Activated CD8-positive, alpha-beta memory T cell treated with anti-CD3 and anti-CD28 coated beads for 36 hours (primary cell): ENCODE measurements at regions not wholly inside any gene's neighbourhood (a gene's known extent, or its start where the extent isn't known, plus 50 kb on each side); places are given as distances from the start of the nearest gene placed in this dataset.
"Not testable (repeated sequence)": the region's sequence is repeated elsewhere in the genome, so short reads cannot be mapped to it uniquely, and the experiment has no call there.

Experiments used
- CTCF ChIA-PET: fragments of 350-600 bp; sonication (Branson Sonifier 250); formaldehyde crosslinking; loops from one replicate; lab custom pipeline; 2021; ENCODE audit warnings: antibody characterized with exemption; lab: Charles Lee
- POLR2A ChIA-PET: fragments of 350-600 bp; sonication (Branson Sonifier 250); formaldehyde crosslinking; loops from one replicate; lab custom pipeline; 2021; ENCODE audit warnings: antibody characterized with exemption; lab: Charles Lee

- CTCF ChIA-PET = interaction anchor here (1.1 kb wide), 1 partner anchor 48 kb away, joined by 3 read pairs; a partner anchor contains a TSS
Observed at GRCh38 chr18:46222093-46222492, 117.9 kb downstream of the HAUS1 start.

DNA sequence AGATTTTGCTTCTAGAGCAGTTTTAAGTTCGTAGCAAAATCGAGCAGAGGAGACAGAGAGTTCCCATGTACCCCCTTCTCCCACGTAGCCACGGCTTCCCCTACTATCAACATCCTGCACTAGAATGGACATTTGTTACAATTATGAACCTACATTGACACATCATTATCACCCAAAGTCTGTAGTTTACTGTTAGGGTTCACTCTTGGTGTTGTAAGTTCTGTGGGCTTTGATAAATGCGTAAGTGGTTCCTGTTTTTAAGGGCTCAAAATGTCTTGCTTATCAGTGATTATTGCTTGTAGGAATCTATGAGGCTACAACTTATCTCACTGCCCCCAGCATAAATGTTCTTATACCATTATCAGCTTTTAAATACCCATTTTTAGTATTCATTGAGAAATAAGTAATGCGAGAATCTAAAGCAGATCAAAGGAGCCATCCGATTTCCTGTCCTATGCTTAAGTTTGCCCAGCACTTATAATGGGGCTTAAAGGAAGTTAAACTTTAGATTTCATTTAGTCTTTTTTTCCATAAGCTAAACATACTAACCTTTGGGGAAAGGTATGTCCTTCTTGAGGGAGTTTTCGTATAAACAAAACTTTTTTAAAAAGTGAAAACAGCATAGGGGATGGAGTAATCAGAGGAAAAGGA, 118.7 kb downstream of the HAUS1 start:
- POLR2A ChIA-PET = no interaction called here

More at GRCh38 chr18:46222093-46222492, 117.9 kb downstream of the HAUS1 start:
- POLR2A ChIA-PET = interaction anchor here (0.6 kb wide), 1 partner anchor 46 kb away, joined by 3 read pairs; no protein-coding TSS in a partner anchor

GRCh38 chr18:46224181-46224775, 120.1 kb downstream of the HAUS1 start:
- ChIA-PET POLR2A (no interaction called here), CTCF (interaction anchor here (0.9 kb wide), 1 partner anchor 51 kb away, joined by 3 read pairs; a partner anchor contains a TSS)

More for the DNA sequence above, 118.7 kb downstream of the HAUS1 start:
- CTCF ChIA-PET = interaction anchor here (0.6 to 1.1 kb wide), 2 partner anchors 48 to 49 kb away, joined by 3 read pairs; a partner anchor contains a TSS

GRCh38 chr18:46226461-46226860, 122.3 kb downstream of the HAUS1 start:
- ChIA-PET CTCF (no interaction called here), POLR2A (no interaction called here)

DNA sequence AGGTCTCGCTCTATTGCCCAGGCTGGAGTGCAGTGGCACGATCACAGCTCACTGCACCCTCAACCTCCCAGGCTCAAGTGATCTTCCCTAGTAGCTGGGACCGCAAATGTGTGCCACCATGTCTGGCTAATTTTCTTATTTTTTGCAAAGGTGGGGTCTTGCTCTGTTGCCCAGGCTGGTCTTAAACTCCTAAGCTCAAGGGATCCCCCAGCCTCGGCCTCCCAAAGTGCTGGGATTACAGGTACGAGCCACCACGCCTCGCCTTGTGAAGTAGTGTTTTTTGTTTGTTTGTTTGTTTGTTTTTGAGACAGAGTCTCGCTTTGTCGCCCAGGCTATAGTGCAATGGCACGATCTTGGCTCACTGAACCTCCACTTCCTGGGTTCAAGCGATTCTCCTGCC, 125.5 kb downstream of the HAUS1 start:
- CTCF ChIA-PET, POLR2A ChIA-PET: not testable (repeated sequence)

DNA sequence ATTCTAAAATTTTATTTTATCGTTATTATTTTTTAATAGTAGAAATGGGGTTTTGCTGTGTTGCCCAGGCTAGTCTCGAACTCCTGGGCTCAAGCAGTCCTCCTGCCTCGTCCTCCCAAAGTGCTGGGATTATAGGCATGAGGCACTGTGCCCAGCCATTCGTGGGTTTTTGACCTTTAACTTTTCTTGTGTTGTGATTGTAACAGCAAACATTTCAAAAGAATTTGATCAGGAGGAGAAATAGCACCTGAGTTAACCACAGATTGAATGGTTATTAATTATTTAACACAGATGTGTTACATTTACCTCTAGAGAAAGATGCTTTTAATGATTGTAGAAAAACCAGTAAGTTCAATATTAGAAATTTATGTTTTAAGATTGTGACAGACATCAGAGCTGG, 132.0 kb downstream of the HAUS1 start:
- ChIA-PET POLR2A (no interaction called here), CTCF (no interaction called here)

- CTCF ChIA-PET = no interaction called here
- POLR2A ChIA-PET = no interaction called here
Observed at GRCh38 chr18:46237891-46238290, 133.7 kb downstream of the HAUS1 start.

DNA sequence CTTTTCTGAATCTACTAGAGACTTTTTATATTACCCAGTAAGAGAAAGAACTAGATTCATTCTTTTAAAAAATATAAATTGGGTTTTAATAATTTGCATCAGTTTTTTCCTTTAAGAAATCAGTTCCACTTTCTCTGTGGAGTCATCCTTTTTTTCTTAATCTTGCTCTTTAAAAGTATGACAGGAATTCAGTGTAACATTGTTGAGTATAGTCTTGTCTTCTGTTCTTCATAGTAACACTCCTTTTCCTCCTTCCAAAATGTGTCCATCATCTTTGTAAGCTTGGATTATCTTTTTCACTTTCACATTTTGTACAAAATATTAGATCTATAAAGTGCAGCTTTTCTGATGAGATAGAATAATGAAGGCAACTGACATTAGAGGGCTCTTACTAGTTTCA, 135.4 kb downstream of the HAUS1 start:
- POLR2A ChIA-PET = no interaction called here

GRCh38 chr18:46239998-46240397, 135.8 kb downstream of the HAUS1 start:
- POLR2A ChIA-PET = no interaction called here
- CTCF ChIA-PET = no interaction called here

More for the DNA sequence above, 135.4 kb downstream of the HAUS1 start:
- CTCF ChIA-PET = no interaction called here

- POLR2A ChIA-PET, CTCF ChIA-PET: not testable (repeated sequence)
Observed at GRCh38 chr18:46241393-46241792, 137.2 kb downstream of the HAUS1 start.

- POLR2A ChIA-PET = no interaction called here
Observed at GRCh38 chr18:46242183-46242582, 138.0 kb downstream of the HAUS1 start.

GRCh38 chr18:46243095-46243494, 138.9 kb downstream of the HAUS1 start:
- POLR2A ChIA-PET = no interaction called here

More at GRCh38 chr18:46242183-46242582, 138.0 kb downstream of the HAUS1 start:
- CTCF ChIA-PET = no interaction called here

GRCh38 chr18:46243673-46244072, 139.5 kb downstream of the HAUS1 start:
- CTCF ChIA-PET = no interaction called here

More at GRCh38 chr18:46243095-46243494, 138.9 kb downstream of the HAUS1 start:
- CTCF ChIA-PET = no interaction called here

DNA sequence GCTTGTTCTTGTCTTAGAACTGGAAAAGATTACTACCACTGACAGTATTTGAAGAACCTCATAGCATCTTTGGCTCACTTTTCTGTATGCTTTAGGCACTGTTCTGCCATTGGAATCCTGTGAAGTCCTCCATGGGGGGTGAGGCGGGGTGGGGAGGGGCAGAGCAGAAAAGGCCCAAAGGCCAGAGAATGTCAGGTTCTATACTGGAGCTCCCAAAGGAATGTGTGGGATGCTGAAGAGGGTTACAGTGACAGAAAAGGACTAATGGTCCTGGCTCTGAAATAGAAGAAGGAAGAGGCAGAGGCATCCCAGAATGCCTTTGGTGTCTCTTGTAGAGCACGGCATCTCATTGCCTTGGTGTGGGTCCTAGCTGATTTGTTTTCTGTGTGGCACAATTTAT, 141.9 kb downstream of the HAUS1 start:
- POLR2A ChIA-PET = no interaction called here
- CTCF ChIA-PET = interaction anchor here (1.4 to 1.7 kb wide), 2 partner anchors 33 to 35 kb away, joined by 3 to 4 read pairs; no protein-coding TSS in a partner anchor

More at GRCh38 chr18:46243673-46244072, 139.5 kb downstream of the HAUS1 start:
- POLR2A ChIA-PET = no interaction called here

DNA sequence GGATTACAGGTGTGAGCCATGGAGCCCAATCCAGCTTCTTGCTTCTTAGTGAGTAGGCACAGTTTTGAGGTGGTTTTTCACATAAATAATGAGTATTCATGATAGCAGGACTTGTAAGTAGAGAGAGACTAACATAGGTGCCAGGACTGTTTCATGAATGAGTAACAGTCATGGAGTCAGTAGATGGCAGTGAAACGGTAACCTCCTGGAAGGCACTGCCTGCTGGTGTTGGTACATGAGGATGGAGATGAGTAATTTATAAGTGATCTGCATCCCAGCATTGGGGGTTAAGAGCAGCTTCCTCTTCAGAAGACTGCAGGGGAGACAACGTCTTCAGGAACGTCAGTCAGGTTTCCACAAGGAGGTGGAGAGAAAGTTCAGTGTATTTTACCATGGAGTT, 143.8 kb downstream of the HAUS1 start:
- CTCF ChIA-PET = interaction anchor here (1.7 kb wide), 1 partner anchor 33 kb away, joined by 4 read pairs; no protein-coding TSS in a partner anchor
- POLR2A ChIA-PET = no interaction called here

DNA sequence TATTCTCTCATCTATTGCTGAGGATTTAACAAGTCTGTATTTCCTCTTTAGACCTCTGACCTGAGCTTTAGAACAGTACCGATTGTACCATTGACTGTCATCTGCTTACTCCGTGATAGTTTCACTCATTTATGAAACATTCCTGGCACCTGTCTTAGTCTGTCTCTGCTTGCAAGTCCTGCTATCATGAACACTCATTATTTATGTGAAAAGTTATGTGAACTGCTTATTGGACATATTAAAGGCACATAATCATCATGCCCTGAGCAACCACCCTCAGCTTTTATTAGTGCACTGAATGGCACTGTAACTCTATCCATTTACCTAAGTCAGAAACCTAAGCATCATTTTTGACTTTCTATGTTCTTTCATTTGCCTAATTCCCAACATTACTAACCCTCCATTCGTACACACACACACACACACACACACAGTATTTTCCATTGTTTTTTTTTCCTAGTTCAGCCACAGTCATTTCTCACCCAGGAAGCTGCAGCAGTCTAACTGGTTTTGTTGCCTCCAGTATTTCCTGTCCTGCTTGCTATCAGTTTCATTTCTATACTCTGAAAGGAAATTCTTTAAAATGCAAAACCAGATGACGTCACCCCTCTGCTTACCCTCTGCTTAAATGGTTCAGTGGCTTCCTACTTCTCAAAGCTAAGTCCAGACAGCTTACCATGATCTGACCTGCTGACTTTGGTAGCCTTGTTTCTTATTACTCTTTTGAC, 146.1 kb downstream of the HAUS1 start:
- POLR2A ChIA-PET = interaction anchor here (0.6 to 0.9 kb wide), 2 partner anchors 65 to 77 kb away, joined by 3 to 5 read pairs; a partner anchor contains a TSS
- CTCF ChIA-PET = interaction anchor here (0.6 to 1.8 kb wide), 6 partner anchors 18 to 77 kb away, joined by 3 to 18 read pairs (median 3); a partner anchor contains a TSS

DNA sequence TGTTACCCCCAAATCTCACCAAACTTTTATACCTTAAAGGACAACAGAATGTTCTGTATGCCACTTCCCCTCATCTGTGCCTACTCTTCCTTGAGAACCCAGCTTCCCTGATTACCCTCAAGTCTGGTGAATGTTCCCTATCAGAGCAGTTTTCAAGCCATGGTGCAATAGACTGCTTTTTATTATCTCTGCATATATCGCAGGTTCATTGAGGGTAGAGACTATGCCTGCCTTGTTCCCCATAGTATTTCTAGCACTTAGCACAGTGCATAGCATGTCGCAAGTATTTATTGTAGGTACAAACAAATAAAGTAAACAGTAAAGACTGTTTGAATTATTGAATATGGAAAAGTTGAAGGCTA, 146.6 kb downstream of the HAUS1 start:
- ChIA-PET POLR2A (interaction anchor here (0.6 kb wide), 1 partner anchor 66 kb away, joined by 5 read pairs; no protein-coding TSS in a partner anchor), CTCF (interaction anchor here (0.6 to 1.8 kb wide), 4 partner anchors 31 to 78 kb away, joined by 3 to 18 read pairs (median 4); a partner anchor contains a TSS)

DNA sequence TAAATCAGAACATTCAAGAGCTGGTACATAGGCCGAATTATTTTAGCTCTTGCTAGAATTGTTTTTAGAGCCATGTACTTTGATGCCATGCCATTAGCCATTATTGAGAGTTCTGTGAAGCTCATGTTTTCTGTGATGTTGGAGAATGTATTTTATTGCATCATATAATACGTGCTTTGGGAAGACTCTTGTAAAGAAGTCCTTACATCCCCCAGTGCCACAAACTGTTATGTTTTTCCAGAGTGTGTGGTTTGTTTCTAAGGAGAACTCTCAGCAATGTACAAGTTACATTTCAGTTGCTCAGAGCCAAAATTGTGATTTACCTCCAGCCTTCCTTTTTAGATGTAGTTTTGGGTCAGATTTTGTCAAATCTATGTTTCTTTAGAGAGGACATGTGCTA, 148.6 kb downstream of the HAUS1 start:
- POLR2A ChIA-PET = no interaction called here
- CTCF ChIA-PET = interaction anchor here (1.2 kb wide), 1 partner anchor 80 kb away, joined by 4 read pairs; a partner anchor contains a TSS

- ChIA-PET CTCF (interaction anchor here (1.2 kb wide), 1 partner anchor 80 kb away, joined by 4 read pairs; a partner anchor contains a TSS), POLR2A (no interaction called here)
Observed at GRCh38 chr18:46253498-46253897, 149.3 kb downstream of the HAUS1 start.
